LNCaP clone FGC (cell line): ENCODE measurements at regions not wholly inside any gene's neighbourhood (a gene's known extent, or its start where the extent isn't known, plus 50 kb on each side); places are given as distances from the start of the nearest gene placed in this dataset.

Source experiments
- DNase-seq: peaks from one replicate; pipeline ENCODE4 v3.0.0-alpha.2; 2011; ENCODE audit warnings: low read depth
- H3K4me3 ChIP-seq: 2 replicates; pipeline ENCODE4 v1.5.1; 2011; ENCODE audit warnings: mild to moderate bottlenecking, low read depth, low read length, control low read depth
- TF ChIP-seq, protein P1 (sequence below): IDR thresholded peaks from 2 replicates; pipeline ENCODE4 v1.5.1; 2012; ENCODE audit warnings: mild to moderate bottlenecking; ENCODE audit not compliant: control insufficient read depth, insufficient read depth; ENCODE audit errors: extremely low read depth

DNA sequence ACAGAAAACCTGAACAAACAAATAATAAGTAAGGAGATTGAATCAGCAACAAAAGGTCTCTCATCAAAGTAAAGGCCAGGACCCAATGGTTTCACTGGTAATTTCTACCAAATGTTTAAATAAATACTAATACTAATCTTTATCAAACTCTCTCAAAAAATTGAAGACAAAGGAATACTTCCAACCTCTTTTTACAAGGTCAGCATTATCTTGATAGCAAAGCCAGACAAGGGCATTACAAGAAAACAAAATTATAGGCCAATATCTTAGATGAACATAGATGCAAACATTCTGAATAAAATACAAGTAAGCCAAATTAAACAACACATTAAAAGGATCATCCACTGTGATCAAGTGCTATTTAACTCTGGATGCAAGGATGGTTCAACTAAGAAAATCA lies 239.8 kb upstream of the TMEM72 start:
- H3K4me3 ChIP-seq: no peak overlapping the region
- TF ChIP-seq, protein P1, sequence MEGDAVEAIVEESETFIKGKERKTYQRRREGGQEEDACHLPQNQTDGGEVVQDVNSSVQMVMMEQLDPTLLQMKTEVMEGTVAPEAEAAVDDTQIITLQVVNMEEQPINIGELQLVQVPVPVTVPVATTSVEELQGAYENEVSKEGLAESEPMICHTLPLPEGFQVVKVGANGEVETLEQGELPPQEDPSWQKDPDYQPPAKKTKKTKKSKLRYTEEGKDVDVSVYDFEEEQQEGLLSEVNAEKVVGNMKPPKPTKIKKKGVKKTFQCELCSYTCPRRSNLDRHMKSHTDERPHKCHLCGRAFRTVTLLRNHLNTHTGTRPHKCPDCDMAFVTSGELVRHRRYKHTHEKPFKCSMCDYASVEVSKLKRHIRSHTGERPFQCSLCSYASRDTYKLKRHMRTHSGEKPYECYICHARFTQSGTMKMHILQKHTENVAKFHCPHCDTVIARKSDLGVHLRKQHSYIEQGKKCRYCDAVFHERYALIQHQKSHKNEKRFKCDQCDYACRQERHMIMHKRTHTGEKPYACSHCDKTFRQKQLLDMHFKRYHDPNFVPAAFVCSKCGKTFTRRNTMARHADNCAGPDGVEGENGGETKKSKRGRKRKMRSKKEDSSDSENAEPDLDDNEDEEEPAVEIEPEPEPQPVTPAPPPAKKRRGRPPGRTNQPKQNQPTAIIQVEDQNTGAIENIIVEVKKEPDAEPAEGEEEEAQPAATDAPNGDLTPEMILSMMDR: no peak
- DNase-seq: no peak

DNA sequence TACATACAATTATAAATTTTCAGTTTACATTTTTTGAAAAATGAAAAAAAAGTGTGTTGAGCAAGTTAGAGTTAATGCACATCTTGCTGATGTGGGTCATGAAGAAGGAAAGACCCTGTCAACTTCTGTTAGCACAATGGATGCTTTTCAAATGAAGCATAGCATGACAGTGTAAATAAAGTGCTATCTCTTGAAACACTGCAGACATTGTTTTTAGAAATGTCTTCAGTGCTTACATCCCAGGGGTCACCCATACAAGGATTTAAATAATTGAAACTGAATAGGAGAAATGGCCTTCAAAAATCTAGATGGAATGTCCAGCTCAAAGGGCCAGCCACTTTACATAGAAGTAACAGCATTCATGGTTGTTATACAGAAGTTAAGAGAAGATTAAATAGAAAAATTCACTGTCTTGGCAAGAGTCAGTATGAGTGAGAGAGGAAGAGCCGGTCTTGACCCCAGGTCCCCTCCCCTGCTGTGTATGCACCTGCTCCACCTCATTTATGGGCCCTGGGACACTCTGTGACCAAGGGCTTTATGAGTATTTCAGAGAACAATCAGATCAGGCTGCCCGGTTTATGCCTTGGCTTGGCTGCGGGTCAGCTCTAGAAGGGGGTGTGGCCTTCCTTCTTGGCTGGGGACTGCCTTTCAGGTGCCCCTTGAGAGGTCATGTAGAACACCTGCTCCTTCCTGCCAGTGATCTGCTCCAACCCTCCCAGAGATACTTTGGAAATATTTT lies 237.7 kb upstream of the TMEM72 start:
- DNase-seq: peak; percentile 99
- H3K4me3 ChIP-seq: no peak overlapping the region
- TF ChIP-seq, protein P1: no peak

DNA sequence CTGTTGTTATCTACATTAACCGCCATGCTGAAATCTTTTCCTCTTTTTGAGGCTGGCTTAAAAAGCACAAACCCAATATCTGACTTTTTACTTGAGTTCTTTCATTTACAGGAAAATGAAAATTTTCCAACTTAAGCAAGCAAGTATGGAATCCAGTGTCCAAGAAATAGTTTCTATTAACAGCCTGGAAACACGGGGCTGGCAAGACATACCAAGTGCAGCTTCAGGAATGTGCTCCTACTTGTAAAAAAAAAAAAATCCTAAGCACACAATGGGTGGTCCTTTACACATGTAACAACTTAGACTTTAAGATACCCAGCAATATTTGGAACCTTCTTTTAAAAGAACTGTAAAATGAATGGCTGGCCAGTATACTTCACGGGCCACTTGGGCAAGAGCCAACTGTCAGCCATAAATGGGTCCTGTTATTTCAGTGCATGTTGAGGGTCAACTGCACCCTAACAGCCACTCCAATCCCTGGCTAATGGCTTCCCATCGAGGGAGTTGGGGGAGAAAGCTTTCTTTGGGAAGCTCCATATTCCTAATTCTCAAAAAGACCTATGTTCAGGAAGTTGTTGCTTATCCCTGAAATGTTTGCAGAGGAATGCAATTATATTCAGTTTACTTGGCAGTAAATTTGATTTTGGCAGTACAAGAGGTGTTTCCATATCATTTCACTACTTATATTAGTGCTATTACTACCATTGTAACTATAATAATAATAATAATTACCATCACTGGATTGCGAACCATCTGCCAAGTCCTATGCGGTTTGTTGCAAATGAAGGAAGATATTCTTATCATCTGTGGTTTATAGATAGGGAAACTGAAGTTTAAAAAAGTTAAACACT lies 236.4 kb upstream of the TMEM72 start:
- TF ChIP-seq, protein P1: no peak
- DNase-seq: peak; percentile 87
- H3K4me3 ChIP-seq: no peak overlapping the region

DNA sequence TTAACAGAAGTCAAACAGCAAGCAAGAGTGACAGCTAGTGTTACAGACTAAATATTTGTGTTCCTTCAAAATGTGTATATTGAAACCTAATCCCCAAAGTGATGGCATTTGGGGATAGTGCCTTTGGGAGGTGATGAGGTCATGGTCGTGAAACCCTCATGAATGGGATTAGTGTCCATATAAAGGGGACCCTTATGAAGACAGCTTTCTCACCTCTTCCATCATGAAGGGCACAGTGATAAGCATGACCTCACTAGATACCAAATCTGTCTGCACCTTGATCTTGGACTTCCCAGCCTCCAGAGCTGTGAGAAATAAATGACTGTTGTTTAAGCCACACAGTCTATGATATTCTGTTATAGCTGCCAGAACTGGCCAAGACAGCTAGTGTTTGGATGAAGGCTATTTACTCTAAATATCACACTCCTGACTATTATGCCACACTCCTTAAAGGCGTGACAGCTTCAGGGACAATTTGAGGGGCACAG lies 235.7 kb upstream of the TMEM72 start:
- DNase-seq: no peak
- H3K4me3 ChIP-seq: no peak overlapping the region
- TF ChIP-seq, protein P1: no peak

DNA sequence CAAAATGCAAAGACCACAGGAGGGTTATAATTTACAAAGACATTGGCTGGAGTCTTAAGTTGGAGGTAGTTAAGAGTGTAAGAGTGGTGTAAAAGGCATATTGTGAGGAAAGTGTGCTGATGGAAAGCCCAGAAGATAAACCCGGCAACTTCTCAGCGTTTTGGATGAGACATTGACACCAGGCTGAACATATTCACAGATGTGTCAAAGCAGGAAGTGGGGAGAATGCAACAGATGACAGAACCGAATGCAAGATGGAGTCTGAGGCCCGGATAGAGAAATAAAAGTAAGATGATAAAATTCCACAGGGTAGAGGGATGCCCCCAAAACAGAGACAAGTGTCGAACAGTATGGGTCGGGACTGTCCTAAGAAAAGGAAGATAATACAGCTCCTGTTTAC lies 230.4 kb upstream of the TMEM72 start:
- TF ChIP-seq, protein P1: no peak
- DNase-seq: no peak

DNA sequence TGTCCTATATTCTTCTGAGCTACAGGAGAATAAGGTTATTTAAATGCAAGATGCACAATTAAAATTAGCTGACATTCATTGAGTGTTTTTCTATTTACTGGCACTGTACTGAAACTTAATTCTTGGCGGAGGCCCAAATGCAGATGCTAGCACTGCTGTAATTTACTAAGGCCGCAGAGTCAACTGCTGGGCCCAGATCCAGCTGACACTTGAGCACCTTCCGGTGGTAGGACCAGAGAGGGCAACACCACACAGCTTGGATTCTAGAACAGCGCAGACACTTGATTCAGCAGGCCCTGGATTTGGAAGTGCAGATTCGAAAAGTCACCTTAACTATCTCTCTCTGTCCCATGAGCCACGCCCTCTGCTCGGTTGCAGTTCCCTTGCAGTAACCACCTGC lies 228.6 kb upstream of the TMEM72 start:
- TF ChIP-seq, protein P1: peak; percentile 25
- no peak for DNase-seq
- H3K4me3 ChIP-seq: no peak overlapping the region

More for the DNA sequence above, 230.4 kb upstream of the TMEM72 start:
- no peak overlapping the region for H3K4me3 ChIP-seq
